Cardiac fibroblast (primary cell): ENCODE measurements at regions not wholly inside any gene's neighbourhood (a gene's known extent, or its start where the extent isn't known, plus 50 kb on each side); places are given as distances from the start of the nearest gene placed in this dataset.

Experiments used
- DNase-seq, 2 donors: peaks; one replicate each; pipeline versions ENCODE4 v3.0.0 to v3.0.0-alpha.2; 2010; ENCODE audit warnings: low read depth in 2 of 2
- H3K4me3 ChIP-seq, 2 donors: replicated peaks in 1 of 2; 1 replicate in 1 of 2; 2 replicates in 1 of 2; pipeline ENCODE4 v1.5.1; 2011; ENCODE audit warnings: low read depth in 2 of 2, low read length in 2 of 2, mild to moderate bottlenecking in 2 of 2, moderate library complexity in 1 of 2
- CTCF ChIP-seq: IDR thresholded peaks from one replicate; pipeline ENCODE4 v1.5.1; 2011; ENCODE audit warnings: low read depth, mild to moderate bottlenecking, low read length, inconsistent platforms

- no peak for DNase-seq
- TF ChIP-seq CTCF, result no peak
- H3K4me3 ChIP-seq, result no peak overlapping the region
Measured at GRCh38 chr1:164250365-164250764, 308.6 kb upstream of the PBX1 start.

- no peak for TF ChIP-seq CTCF
- no peak for DNase-seq
- H3K4me3 ChIP-seq, result no peak overlapping the region
Measured at GRCh38 chr1:164256456-164256855, 302.5 kb upstream of the PBX1 start.

- TF ChIP-seq CTCF, result no peak
- H3K4me3 ChIP-seq, result no peak overlapping the region
- DNase-seq, result no peak
Measured at GRCh38 chr1:164261691-164262240, 297.2 kb upstream of the PBX1 start.

- DNase-seq, result peak in 1 of 2 donors; percentile 2
- no peak for TF ChIP-seq CTCF
- no peak overlapping the region for H3K4me3 ChIP-seq
Measured at GRCh38 chr1:164263540-164263939, 295.4 kb upstream of the PBX1 start.

GRCh38 chr1:164265232-164265631 is 293.8 kb upstream of the PBX1 start:
- DNase-seq, result no peak
- no peak overlapping the region for H3K4me3 ChIP-seq
- no peak for TF ChIP-seq CTCF

GRCh38 chr1:164272156-164272555 is 286.8 kb upstream of the PBX1 start:
- no peak for DNase-seq
- no peak overlapping the region for H3K4me3 ChIP-seq
- TF ChIP-seq CTCF, result no peak

GRCh38 chr1:164296172-164296571 is 262.8 kb upstream of the PBX1 start:
- DNase-seq, result no peak
- no peak overlapping the region for H3K4me3 ChIP-seq
- no peak for TF ChIP-seq CTCF
